OCI-LY3 (cell line): ENCODE measurements at regions not wholly inside any gene's neighbourhood (a gene's known extent, or its start where the extent isn't known, plus 50 kb on each side); places are given as distances from the start of the nearest gene placed in this dataset.

Source experiments
- H2AFZ ChIP-seq: fragments of 200-600, 300-600 bp; shearing (Covaris generic); 2 replicates; pipeline ENCODE4 v1.6.0; 2014; ENCODE audit warnings: antibody characterized with exemption, low read depth, low read length
- H3K27ac ChIP-seq: fragments of 200-600, 300-600 bp; sonication (generic); 2 replicates; pipeline ENCODE4 v1.5.1; 2014; ENCODE audit warnings: mild to moderate bottlenecking, low read length, moderate library complexity, mixed read lengths
- H3K27me3 ChIP-seq: fragments of 200-600, 300-600 bp; sonication (generic); 2 replicates; pipeline ENCODE4 v1.6.1; 2014; ENCODE audit warnings: low read depth, low read length, mixed read lengths
- H3K36me3 ChIP-seq: fragments of 200-600, 300-600 bp; sonication (generic); replicated peaks from 2 replicates; pipeline ENCODE3; 2014; ENCODE audit warnings: low read depth, low read length, mixed read lengths
- H3K4me1 ChIP-seq: fragments of 300-600, 200-600 bp; sonication (generic); 2 replicates; pipeline ENCODE4 v1.6.1; 2014; ENCODE audit warnings: low read length, mixed read lengths
- H3K4me2 ChIP-seq: fragments of 200-600, 300-600 bp; sonication (generic); 2 replicates; pipeline ENCODE4 v1.6.1; 2014; ENCODE audit warnings: low read length, mixed read lengths
- H3K4me3 ChIP-seq: fragments of 300-600, 200-600 bp; sonication (generic); 2 replicates; pipeline ENCODE4 v1.5.1; 2014; ENCODE audit warnings: antibody characterized with exemption, mild to moderate bottlenecking, low read length, moderate library complexity
- H3K79me2 ChIP-seq: fragments of 300-600, 200-600 bp; shearing (Covaris generic); 2 replicates; pipeline ENCODE4 v1.6.1; 2014; ENCODE audit warnings: mild to moderate bottlenecking, low read length, mixed read lengths
- H3K9ac ChIP-seq: fragments of 300-600, 200-600 bp; shearing (Covaris generic); 2 replicates; pipeline ENCODE4 v1.6.0; 2014; ENCODE audit warnings: mild to moderate bottlenecking, low read length, moderate library complexity
- H3K9me3 ChIP-seq: fragments of 200-600, 300-600 bp; shearing (Covaris generic); 2 replicates; pipeline ENCODE4 v1.6.1; 2014; ENCODE audit warnings: low read length, mixed read lengths; ENCODE audit not compliant: insufficient read depth
- H4K20me1 ChIP-seq: fragments of 200-600, 300-600 bp; sonication (generic); 2 replicates; pipeline ENCODE4 v1.6.1; 2016; ENCODE audit warnings: low read length, mixed read lengths; ENCODE audit not compliant: insufficient read depth
- EZH2phosphoT487 ChIP-seq: fragments of 200-600 bp; shearing (Covaris generic); IDR thresholded peaks from 2 replicates; pipeline ENCODE4 v1.6.1; 2018; ENCODE audit warnings: antibody characterized with exemption, mixed run types, low read depth
- TF ChIP-seq, protein P1 (sequence below): fragments of 200-600, 300-600 bp; sonication (generic); IDR thresholded peaks from 2 replicates; pipeline ENCODE4 v1.5.1; 2014; ENCODE audit warnings: antibody characterized with exemption, low read length, low read depth

DNA sequence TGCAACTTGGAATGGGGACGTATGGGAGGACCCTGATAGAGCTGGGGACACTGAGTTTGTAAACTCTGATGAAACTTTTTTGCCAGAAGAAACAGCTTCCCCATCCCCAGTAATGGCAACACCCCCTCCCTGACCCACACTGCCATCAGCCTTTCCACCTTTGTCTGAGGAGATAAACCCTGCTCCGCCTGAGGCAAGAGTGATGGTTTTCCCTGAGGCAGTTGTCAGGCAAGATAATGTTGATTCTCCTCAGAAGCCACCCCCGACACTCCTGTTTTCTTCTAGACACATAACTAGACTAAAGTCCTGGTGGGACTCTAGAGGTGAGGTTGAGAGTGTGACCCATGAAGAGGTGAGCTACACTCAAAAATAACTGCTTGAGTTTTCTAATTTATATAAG is 71.9 kb upstream of the STK26 start:
- no peak overlapping the region for H3K27ac ChIP-seq
- no peaks in the 10 kb centered on the region for H3K79me2 ChIP-seq
- H2AFZ ChIP-seq, result no peak overlapping the region
- no peaks in the 10 kb centered on the region for H3K36me3 ChIP-seq
- no peak overlapping the region for H3K9ac ChIP-seq
- no peaks in the 10 kb centered on the region for H4K20me1 ChIP-seq
- no peak overlapping the region for H3K4me2 ChIP-seq
- H3K4me1 ChIP-seq, result peaks cover 18% of the 10 kb centered on the region
- no peaks in the 10 kb centered on the region for H3K27me3 ChIP-seq
- TF ChIP-seq EZH2phosphoT487, result no peak
- TF ChIP-seq, protein P1, sequence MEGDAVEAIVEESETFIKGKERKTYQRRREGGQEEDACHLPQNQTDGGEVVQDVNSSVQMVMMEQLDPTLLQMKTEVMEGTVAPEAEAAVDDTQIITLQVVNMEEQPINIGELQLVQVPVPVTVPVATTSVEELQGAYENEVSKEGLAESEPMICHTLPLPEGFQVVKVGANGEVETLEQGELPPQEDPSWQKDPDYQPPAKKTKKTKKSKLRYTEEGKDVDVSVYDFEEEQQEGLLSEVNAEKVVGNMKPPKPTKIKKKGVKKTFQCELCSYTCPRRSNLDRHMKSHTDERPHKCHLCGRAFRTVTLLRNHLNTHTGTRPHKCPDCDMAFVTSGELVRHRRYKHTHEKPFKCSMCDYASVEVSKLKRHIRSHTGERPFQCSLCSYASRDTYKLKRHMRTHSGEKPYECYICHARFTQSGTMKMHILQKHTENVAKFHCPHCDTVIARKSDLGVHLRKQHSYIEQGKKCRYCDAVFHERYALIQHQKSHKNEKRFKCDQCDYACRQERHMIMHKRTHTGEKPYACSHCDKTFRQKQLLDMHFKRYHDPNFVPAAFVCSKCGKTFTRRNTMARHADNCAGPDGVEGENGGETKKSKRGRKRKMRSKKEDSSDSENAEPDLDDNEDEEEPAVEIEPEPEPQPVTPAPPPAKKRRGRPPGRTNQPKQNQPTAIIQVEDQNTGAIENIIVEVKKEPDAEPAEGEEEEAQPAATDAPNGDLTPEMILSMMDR, result no peak
- no peak overlapping the region for H3K4me3 ChIP-seq
- no peaks in the 10 kb centered on the region for H3K9me3 ChIP-seq

DNA sequence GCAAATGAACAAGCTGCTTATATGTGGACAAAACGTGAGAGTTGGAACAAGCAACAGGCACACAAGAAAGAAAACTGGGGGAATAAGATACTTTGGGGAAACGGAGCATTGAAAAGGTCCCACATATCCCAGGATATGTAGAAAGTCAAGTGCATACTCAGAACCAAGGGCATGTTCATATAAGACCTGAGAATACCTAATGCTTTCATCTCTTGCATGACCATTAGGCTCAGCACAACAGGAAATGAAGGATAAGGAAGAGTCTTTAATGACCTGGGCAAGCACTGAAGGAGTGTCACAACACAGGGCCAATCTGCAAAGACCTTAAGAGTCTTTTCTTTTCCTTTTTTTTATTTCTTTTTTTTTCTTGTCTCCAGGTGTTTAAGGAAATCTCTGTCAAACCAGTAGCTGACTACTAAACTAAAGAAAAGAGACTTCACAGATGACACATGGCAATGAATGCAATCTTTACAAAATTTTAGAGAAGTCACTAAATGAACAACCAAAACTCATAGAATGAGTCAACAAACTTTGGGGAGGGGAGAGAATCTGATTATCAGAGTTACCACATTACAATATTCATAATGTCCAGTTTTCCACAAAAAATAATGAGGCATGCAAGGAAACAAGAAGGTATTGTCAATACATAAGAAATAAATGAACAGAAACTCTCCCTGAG is 67.9 kb upstream of the STK26 start:
- Histone ChIP-seq H3K4me2 (peak overlapping the region; percentile 64), H3K36me3 (no peaks in the 10 kb centered on the region), H3K27ac (peak overlapping the region; percentile 60), H3K4me1 (peaks cover 21% of the 10 kb centered on the region), H3K79me2 (no peaks in the 10 kb centered on the region), H3K27me3 (no peaks in the 10 kb centered on the region), H3K9me3 (no peaks in the 10 kb centered on the region), H2AFZ (no peak overlapping the region), H3K4me3 (peak overlapping the region; percentile 31; the same call in 1 of the 2 replicates), H3K9ac (no peak overlapping the region), H4K20me1 (no peaks in the 10 kb centered on the region)
- TF ChIP-seq, protein P1, result no peak
- no peak for TF ChIP-seq EZH2phosphoT487

DNA sequence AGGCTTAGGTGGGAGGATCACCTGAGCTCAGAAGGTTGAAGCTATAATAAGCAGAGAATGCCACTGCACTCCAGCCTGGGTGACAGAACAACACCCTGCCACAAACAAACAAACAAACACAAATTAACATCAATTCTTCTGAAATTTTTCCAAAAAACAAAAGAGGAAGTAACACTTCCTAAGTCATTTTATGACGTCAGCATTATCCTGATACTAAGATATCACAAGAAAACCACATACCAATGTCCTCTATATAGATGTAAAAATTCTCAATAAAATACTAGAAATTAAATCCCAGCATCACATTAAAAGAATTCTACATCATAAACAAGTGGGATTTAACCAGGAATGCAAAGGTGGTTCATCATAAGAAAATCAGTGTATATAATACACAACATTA is 64.4 kb upstream of the STK26 start:
- Histone ChIP-seq H3K4me1 (peaks cover 21% of the 10 kb centered on the region), H3K27ac (no peak overlapping the region), H3K4me2 (no peak overlapping the region), H3K27me3 (no peaks in the 10 kb centered on the region), H3K4me3 (no peak overlapping the region), H3K36me3 (no peaks in the 10 kb centered on the region), H3K79me2 (no peaks in the 10 kb centered on the region), H3K9me3 (no peaks in the 10 kb centered on the region), H4K20me1 (no peaks in the 10 kb centered on the region), H3K9ac (no peak overlapping the region), H2AFZ (no peak overlapping the region)
- TF ChIP-seq EZH2phosphoT487, result no peak
- TF ChIP-seq, protein P1, result no peak

DNA sequence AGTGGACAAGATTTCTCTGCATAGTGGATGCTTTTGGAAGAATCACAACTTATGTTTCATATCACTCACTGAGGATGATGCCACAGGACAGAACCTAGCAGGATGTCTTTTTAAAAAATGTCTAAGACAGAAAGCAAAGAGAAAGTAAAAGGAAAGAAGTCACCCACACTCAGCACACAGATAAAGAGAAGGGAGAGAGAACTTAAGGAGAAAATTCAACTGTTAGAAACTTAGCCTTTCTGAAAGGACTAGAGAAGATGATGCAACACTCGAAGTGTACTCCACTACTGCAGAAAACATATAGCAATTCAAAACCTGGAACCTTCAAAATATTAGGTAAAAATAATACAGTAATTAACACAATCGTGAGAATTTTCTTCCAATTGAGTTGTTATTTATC is 52.8 kb upstream of the STK26 start:
- Histone ChIP-seq H3K79me2 (no peaks in the 10 kb centered on the region), H3K4me1 (no peaks in the 10 kb centered on the region), H3K4me3 (no peak overlapping the region), H3K9ac (no peak overlapping the region), H3K27me3 (no peaks in the 10 kb centered on the region), H4K20me1 (no peaks in the 10 kb centered on the region), H2AFZ (no peak overlapping the region), H3K9me3 (no peaks in the 10 kb centered on the region), H3K36me3 (no peaks in the 10 kb centered on the region), H3K4me2 (no peak overlapping the region), H3K27ac (no peak overlapping the region)
- TF ChIP-seq, protein P1, result no peak
- TF ChIP-seq EZH2phosphoT487, result no peak
